Fibroblast of skin of back (primary cell): ENCODE measurements at regions not wholly inside any gene's neighbourhood (a gene's known extent, or its start where the extent isn't known, plus 50 kb on each side); places are given as distances from the start of the nearest gene placed in this dataset.

Experiments used
- DNase-seq: peaks from one replicate; pipeline ENCODE4 v3.0.0-alpha.2; 2013

DNA sequence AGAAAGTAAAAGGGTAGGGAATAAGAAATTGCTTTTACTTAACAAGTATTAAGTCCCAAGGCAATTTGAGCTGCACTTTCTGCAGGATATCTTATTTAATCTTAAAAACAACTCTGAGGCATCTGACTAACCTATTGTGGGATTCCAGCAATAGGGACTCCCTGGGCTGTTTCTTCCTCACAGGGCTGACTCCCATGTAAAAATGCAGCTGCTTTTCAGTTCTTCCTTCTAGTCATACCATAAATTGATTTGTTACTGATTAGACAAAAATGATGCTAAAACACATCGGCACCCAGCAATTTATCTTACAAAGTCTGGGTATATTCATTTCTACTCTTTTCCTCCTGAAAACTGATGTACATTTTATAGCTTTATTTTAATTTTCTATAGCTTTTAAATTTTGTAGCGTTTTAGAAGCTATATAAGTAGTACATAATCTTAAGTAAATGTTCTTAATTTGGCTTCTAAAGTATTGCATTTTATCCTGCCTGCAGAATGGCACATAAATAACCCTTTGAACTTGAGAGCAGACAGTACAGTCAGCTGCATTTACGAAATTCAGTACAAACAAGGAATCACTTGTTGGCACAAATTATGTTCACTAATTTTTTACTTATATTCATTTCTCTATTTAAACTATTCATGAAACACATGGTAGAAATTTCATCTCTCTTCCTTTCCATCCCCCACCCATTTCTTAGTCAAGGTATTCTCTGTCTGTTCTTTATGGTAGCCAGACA lies 102.4 kb upstream of the FRY start:
- peak; percentile 11 for DNase-seq

- DNase-seq, result no peak
Measured at GRCh38 chr13:31930490-31930889, 101.1 kb upstream of the FRY start.

GRCh38 chr13:31930901-31931522 lies 100.6 kb upstream of the FRY start:
- no peak for DNase-seq

GRCh38 chr13:31937436-31937835 lies 94.1 kb upstream of the FRY start:
- DNase-seq, result no peak

DNA sequence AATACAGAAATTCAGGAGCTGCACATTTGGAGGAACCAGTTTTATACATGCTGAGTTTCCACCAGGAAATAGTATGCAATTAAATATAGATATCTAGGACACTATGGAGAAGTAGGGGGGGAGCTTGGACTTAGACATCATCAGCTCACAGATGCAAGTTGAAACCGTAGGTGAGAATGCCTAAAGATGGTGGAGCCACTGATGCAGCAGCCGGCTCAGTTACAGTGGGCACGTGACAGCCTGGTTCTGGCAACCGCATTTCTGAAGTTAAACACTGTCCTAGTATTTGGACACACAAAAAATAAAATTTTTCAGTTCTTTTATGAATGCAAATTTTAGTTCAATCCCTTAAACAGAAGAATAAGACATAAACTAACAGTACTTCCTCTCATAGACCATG lies 91.5 kb upstream of the FRY start:
- DNase-seq, result no peak

DNA sequence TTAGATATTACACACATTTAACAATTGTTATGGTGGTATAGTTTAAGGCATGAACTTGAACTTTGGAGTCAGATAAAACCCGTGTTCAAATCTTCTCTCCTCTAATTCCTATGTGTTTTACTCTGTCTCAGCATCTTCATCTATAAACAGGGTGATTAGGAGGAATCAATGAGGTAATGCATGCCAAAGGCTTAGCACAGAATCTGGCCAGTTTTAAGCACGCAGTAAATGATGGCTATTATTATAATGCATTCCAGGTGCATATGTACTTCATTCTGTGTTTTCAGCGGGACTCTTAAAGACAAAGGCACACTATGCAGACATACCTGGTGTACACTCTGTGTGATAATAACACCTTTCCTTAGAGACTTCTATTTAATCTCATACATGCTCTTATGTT lies 88.0 kb upstream of the FRY start:
- DNase-seq, result peak; percentile 29

GRCh38 chr13:31944262-31945160 lies 87.1 kb upstream of the FRY start:
- no peak for DNase-seq

DNA sequence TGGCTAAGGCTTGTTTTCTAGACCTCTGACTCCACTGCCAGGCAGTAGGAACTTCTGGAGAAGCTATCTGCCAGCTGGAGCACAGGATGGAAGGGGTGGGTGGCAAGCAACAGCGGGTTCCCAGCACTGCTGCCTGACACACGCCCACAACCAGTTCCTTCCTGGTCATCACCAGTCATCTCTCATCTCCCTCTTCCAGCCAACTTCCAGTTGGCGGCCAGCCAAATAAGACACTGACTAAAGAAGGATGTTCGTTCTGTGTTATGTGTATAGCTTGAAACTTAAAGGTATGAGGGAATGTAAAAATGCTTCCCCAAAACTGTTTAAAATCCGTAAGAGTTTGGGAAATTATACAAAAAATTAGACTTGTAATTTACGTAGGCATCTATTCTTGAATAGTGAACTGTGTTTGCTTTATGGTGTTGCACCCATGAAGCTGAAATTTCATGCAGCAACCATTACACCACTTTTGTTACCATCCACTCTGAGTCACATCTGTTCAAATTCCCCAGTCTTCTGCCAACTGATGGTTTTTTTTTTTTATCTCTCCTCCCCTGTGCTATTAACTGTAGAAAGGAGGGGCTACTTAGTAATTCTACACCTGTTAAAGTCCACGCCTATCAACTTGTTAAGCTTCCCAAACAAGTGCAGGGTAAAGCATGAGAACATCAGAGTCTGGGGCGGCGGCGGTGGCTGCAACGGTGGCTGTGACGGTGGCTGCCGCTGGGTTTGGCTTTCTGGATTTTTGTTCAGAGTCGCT lies 86.2 kb upstream of the FRY start:
- peak; percentile 71 for DNase-seq

GRCh38 chr13:31946091-31946770 lies 85.3 kb upstream of the FRY start:
- DNase-seq, result peak; percentile 55

GRCh38 chr13:31947105-31947504 lies 84.5 kb upstream of the FRY start:
- DNase-seq, result no peak

DNA sequence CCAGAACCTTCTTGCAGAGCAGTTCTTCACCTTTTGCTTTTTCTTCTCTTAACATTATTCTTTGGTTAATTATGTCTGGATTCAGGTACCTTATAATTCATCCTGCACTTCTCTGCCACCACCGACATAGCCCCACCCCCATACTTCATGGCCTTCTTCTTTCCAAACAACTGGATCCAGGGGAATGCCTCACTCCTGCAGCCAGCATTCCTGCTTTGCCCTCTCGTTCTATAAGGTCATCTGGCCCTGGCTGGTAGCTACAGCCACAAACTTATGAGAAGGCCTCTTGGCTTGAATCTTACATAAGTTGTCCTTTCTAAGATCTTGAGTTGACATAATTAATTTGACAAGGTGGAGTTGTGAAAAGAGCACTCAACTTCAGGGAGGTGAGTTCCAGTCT lies 84.1 kb upstream of the FRY start:
- no peak for DNase-seq

DNA sequence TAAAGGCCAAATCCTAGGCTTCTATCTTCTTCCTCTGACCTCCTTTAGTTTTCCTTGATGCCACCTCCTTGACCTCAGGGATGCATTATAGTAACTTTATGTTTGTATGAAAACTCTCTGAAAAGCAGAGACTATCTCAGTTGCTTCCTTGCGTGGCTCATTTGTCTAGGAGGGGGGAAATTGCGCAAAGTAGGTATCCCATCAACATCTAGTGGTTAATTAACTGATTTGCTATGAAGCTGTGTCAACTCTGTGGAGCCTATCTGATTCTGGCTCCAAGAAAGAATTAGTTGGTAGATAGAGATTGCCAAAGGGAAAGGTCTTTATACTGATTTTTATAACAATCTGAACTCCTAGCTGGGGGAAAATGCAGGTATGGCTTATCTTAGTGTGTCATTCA lies 82.1 kb upstream of the FRY start:
- no peak for DNase-seq

DNA sequence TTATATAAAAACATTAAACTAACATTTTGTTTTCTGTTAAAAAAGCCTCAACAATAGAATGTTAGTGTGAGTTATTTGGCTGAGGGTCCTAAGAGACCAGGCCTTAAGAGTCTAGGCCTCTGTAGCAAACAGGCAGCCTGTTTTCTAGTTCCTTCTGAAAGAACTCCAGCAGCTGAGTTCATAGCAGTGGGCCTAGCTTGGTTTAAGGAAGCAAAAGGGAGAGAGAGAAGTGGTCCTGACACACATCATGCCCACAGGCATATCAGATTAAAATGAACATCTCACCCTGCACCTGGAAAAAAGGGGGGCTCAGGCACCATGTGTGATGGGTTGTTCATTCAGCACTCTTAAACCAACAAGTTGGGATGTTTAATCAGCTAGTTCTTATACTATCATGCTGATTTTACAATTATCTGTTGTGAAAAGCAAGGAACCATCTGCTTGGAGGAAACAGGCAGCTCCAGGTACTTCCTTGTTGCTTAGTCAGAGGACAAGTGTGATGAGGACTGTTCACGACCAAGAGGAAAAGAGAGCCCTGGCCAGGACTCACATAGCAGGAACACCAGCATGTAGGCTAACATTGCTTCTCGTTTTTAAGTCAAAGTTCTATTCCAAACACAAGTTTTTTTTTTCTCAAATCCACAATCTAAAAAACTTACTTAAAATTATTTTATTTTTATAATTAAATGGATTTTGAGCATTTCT lies 81.3 kb upstream of the FRY start:
- DNase-seq, result no peak

GRCh38 chr13:31951215-31951678 lies 80.3 kb upstream of the FRY start:
- DNase-seq, result peak; percentile 23

DNA sequence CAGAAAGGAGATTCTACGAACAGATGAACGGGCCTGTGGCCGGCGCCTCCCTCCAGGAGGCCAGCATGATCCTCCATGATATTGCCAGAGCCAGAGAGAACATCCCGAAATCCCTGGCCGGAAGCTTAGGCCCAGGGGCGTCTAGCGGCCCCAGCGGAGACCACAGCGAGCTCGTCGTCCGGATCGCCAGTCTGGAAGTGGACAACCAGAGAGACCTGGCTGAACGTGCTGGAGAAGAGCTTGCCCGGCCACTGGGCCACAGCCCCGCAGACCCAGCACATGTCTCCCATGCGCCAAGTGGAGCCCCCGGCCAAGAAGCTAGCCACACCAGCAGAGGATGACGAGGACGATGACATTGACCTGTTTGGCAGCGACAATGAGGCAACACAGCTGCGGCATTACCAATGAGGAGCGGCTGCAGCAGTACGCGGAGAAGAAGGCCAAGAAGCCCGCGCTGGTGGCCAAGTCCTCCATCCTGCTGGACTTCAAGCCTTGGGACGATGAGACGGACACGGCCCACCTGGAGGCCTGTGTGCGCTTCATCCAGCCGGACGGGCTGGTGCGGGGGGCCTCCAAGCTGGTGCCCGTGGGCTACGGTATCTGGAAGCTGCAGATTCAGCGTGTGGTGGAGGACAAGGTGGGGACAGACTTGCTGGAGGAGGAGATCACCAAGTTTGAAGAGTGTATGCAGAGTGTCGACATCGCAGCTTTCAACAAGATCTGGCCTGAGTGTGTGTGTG lies 78.8 kb upstream of the FRY start:
- no peak for DNase-seq

DNA sequence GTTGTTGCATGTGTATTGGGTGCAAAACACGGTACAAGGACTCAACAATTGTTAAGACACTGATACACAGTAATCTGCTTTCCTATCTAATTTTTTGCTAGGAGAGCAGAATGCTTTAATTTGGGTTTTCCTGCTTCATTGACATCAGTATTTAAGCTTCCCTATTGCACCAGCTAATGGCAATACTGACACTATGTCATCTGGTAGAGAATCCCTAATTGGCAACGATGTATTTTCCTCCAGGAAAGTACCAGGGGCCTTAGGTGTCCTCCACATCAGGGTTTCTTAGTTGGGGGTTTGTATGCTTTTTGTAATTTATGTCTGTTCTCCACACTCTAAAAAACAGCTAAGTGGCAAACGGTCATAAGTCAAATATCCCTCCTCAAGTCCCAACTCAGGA lies 76.5 kb upstream of the FRY start:
- no peak for DNase-seq

- no peak for DNase-seq
Measured at GRCh38 chr13:31955741-31956140, 75.8 kb upstream of the FRY start.

DNA sequence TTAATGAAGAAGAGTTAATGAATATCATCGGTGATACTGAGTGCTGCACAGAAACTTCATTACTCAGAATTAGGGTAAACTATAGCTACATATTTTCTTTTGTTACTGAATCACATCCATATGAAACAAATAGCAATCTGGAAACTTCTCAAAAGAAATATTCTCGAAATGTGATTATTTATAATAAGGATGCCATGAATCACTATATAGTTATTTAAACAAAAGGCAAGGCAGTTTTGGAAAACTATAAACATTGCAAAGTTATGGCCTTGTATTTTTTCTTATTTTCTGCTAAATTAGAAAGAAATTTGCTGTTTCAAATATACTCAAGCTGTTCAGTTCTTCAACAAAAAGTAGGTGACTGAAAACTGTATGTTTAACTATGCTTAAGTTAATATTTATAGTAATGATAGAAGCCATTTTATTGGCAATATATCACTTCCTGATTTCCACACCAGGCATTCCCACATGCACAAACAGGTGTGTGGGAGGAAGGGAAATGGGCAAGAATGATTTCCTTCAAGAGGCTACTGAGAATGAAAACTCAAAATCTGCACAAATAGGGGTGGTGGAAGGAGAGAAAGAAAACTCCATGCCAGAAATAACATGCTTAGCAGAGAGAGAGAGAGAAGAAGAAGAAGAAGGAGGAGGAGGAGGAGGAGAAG lies 74.5 kb upstream of the FRY start:
- DNase-seq, result peak; percentile 59

DNA sequence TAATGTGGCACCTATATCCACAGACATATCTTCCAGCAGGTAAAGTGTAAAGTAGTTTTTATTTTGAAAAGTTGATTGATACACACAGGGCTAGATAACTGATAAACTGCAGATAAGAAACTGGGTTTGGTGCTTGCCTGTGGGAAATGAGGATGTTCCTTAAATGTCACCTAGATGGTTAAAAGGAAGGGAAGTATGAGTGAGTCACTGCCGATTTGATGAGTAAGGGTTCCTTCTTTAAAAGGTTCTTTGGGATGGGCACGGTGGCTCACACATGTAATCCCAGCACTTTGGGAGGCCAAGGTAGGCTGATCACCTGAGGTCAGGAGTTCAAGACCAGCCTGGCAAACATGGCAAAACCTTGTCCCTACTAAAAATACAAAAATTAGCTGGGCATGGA lies 73.8 kb upstream of the FRY start:
- no peak for DNase-seq

DNA sequence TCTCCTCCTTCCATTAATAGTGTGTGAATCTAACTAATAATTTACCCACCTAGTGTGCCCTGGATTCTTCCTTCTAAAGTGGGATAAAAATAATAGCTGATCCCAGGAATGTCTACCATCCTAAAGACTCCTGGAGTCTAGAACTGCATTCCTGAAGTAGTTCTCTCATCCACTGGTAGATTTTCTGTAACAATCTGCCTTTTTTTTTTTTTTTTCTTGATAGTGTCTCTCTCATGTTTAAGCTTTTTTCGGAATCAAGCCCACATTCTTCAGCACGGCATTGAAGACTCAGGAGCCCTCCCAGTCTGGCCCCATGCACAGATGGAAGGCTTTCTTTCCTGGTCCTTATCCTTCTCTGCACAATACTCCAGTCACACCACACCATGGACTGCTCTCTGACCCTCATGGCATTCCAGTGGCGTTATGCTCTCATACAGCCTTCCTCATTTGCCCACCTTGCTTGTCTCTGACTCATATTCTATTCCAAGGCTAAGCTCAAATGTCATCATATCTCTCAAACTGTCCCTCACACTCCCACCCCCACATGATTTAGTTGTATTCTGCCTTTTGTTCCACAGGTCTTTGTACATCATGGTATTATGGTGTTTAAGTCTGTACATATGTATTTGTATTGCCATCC lies 68.7 kb upstream of the FRY start:
- peak; percentile 59 for DNase-seq
